Nephron (organoid): ENCODE measurements at regions not wholly inside any gene's neighbourhood (a gene's known extent, or its start where the extent isn't known, plus 50 kb on each side); places are given as distances from the start of the nearest gene placed in this dataset.
"Not testable (repeated sequence)": the region's sequence is repeated elsewhere in the genome, so short reads cannot be mapped to it uniquely, and the experiment has no call there.

Source experiments
- H3K27ac Mint-ChIP-seq, 3 experiments: 2 replicates each; pipeline ENCODE4 v1.8.0; 2020; ENCODE audit warnings: mixed read lengths in 3 of 3, mild to moderate bottlenecking in 2 of 3, moderate library complexity in 1 of 3
- H3K27me3 Mint-ChIP-seq: 2 replicates; pipeline ENCODE4 v1.8.0; 2021; ENCODE audit warnings: low read depth, mild to moderate bottlenecking, moderate library complexity, mixed read lengths
- H3K36me3 Mint-ChIP-seq: 2 replicates; pipeline ENCODE4 v1.8.0; 2020; ENCODE audit warnings: low read depth, mixed read lengths
- H3K4me1 Mint-ChIP-seq: 2 replicates; pipeline ENCODE4 v1.8.0; 2020; ENCODE audit warnings: mixed read lengths
- H3K4me3 Mint-ChIP-seq, 3 experiments: 2 replicates each; pipeline ENCODE4 v1.8.0; 2020; ENCODE audit warnings: mild to moderate bottlenecking in 3 of 3, mixed read lengths in 3 of 3, moderate library complexity in 2 of 3
- H3K9me3 Mint-ChIP-seq: 2 replicates; pipeline ENCODE4 v1.8.0; 2020; ENCODE audit warnings: mixed read lengths
- CTCF ChIP-seq, 3 experiments: fragments of 200-600 bp; sonication (generic); IDR thresholded peaks; one replicate each; pipeline ENCODE4 v1.5.0; 2021; ENCODE audit warnings: antibody characterized with exemption in 3 of 3; ENCODE audit not compliant: unreplicated experiment in 3 of 3

- Mint-ChIP-seq H3K27ac (no peak overlapping the region), H3K27me3 (no peaks in the 10 kb centered on the region), H3K9me3 (peaks cover 28% of the 10 kb centered on the region), H3K36me3 (no peaks in the 10 kb centered on the region), H3K4me3 (no peak overlapping the region), H3K4me1 (no peaks in the 10 kb centered on the region)
- no peak for TF ChIP-seq CTCF (IDR thresholded peaks at IDR 0.05; ENCODE audit: unreplicated experiment in 3 of 3)
These were observed 70.1 kb upstream of the IRAK1BP1 start for GRCh38 chr6:78797270-78797669.

DNA sequence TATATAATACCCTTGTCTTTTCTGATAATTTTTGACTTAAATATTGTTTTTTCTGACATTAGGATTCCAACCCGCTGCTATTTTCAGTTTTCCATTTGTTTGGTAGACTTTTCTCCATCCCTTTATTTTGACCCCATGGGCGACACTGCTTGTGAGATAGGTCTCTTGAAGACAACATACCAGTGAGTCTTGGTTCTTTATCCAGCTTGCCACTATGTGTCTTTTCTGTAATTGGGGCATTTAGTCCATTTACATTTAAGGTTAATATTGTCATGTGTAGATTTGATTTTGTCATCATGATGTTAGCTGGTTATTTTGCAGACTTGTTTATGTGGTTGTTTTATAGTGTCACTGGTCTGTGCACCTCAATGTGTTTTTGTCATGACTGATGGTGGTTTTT is 67.7 kb upstream of the IRAK1BP1 start:
- Mint-ChIP-seq H3K27ac (no peak overlapping the region), H3K9me3 (peaks cover 47% of the 10 kb centered on the region), H3K36me3 (no peaks in the 10 kb centered on the region), H3K27me3 (no peaks in the 10 kb centered on the region), H3K4me3 (no peak overlapping the region), H3K4me1 (no peaks in the 10 kb centered on the region)
- TF ChIP-seq CTCF (IDR thresholded peaks at IDR 0.05; ENCODE audit: unreplicated experiment in 3 of 3): no peak

GRCh38 chr6:78806792-78807191 is 60.6 kb upstream of the IRAK1BP1 start:
- H3K4me1 Mint-ChIP-seq, H3K27me3 Mint-ChIP-seq, H3K27ac Mint-ChIP-seq, H3K4me3 Mint-ChIP-seq, H3K36me3 Mint-ChIP-seq: not testable (repeated sequence)
- peaks cover 30% of the 10 kb centered on the region for H3K9me3 Mint-ChIP-seq

- not testable (repeated sequence) for H3K27me3 Mint-ChIP-seq, H3K4me3 Mint-ChIP-seq, H3K27ac Mint-ChIP-seq, H3K4me1 Mint-ChIP-seq, H3K36me3 Mint-ChIP-seq
- peaks cover 26% of the 10 kb centered on the region for H3K9me3 Mint-ChIP-seq
These were observed 59.5 kb upstream of the IRAK1BP1 start for GRCh38 chr6:78807655-78808355.

GRCh38 chr6:78808356-78808891 is 58.9 kb upstream of the IRAK1BP1 start:
- H3K9me3 Mint-ChIP-seq: peaks cover 22% of the 10 kb centered on the region
- no peak for TF ChIP-seq CTCF (IDR thresholded peaks at IDR 0.05; ENCODE audit: unreplicated experiment in 3 of 3)
- no peaks in the 10 kb centered on the region for H3K36me3 Mint-ChIP-seq
- no peak overlapping the region for H3K27ac Mint-ChIP-seq
- H3K27me3 Mint-ChIP-seq: peaks cover 8% of the 10 kb centered on the region
- no peak overlapping the region for H3K4me3 Mint-ChIP-seq
- no peaks in the 10 kb centered on the region for H3K4me1 Mint-ChIP-seq

DNA sequence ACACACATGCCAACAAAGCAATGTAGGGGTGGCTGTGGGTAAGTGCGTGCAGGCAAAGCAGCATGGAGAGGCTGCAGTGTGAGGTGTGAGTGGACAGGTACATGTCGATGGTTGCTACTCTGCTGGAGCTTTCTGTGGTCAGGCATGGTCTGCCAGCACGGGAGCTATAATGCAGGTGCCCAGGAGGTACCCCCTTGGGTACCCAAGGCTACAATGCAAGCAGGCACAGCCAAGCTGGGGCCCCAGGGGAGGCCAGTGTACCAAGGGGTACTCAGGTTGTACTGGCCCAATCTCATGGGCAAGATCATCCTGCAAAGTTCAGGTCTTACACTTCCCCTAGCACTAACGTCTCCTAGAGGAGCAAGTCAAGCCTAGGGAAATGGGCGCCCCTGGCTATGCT is 58.4 kb upstream of the IRAK1BP1 start:
- Mint-ChIP-seq H3K4me1 (no peaks in the 10 kb centered on the region), H3K9me3 (peaks cover 18% of the 10 kb centered on the region)

More for the DNA sequence above, 58.4 kb upstream of the IRAK1BP1 start:
- Mint-ChIP-seq H3K4me3 (no peak overlapping the region), H3K36me3 (no peaks in the 10 kb centered on the region), H3K27ac (no peak overlapping the region), H3K27me3 (peaks cover 8% of the 10 kb centered on the region)
- no peak for TF ChIP-seq CTCF (IDR thresholded peaks at IDR 0.05; ENCODE audit: unreplicated experiment in 3 of 3)
